ENCODE measurements at regions not wholly inside any gene's neighbourhood (a gene's known extent, or its start where the extent isn't known, plus 50 kb on each side); places are given as distances from the start of the nearest gene placed in this dataset.

DNA sequence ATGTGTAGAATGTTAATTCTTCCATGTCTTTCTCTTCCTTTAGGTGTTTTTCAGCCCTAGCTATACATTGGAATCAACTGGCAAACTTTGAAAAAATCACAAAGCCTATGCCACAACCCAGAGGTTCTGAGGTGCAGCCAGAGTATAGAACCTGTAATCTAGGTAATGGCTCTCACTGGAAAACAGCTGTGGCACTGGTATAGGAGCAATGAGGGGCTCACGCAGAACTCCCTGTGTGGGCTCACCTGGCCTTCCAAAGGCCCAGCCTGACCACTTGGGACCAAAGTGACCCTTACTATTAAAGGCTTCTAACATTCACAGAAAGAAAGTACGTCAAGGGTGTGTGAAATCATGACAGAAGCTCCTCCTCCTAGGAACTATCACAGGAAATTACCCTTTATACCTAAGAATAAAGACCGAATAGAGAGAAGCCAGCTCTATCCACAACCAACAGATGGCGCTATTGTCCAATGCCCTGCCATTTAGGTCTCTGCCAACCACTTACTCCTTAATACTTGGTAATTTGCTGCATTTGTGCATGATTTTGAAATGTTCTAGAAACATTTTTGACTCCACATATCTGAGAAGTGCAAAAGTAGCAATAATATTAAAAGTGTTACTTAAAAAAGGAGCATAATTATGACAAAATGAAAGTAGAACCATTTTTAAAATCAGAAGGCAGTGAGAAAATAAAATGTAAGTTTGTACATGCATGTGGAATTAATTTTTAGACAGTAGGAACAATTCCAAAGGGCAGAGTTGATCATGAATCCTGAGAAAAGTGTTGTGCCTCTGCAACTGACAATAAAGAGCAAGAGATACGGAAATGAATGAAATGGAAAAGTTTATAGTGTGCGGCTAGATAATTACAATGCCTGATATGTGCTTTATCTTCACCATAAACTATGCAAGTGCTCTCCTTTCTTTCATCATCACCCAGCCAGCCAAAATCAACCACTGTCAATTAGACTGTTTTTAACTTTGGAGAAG, 93.1 kb upstream of the HAO2 start:
- peak; percentile 35 for DNase-seq (ENCODE audit: insufficient read length, low spot score, missing footprints)
- Histone ChIP-seq H3K4me2 (ENCODE audit: insufficient read depth, low read length) (peak overlapping the region; percentile 8), H4K20me1 (ENCODE audit: insufficient read depth, low read length) (no peaks in the 10 kb centered on the region), H3K4me1 (ENCODE audit: insufficient read depth, low read length) (peaks cover 23% of the 10 kb centered on the region), H2AFZ (ENCODE audit: low read length) (no peak overlapping the region), H3K27me3 (ENCODE audit: insufficient read depth, low read length) (peaks cover 10% of the 10 kb centered on the region), H3K27ac (ENCODE audit: low read depth, low read length) (no peak overlapping the region), H3K9me3 (ENCODE audit: low read depth, low read length) (no peaks in the 10 kb centered on the region), H3K4me3 (ENCODE audit: insufficient read depth, low read length) (no peak overlapping the region), H3K36me3 (ENCODE audit: insufficient read depth, low read length) (no peaks in the 10 kb centered on the region), H3K79me2 (ENCODE audit: insufficient read depth, low read length) (no peaks in the 10 kb centered on the region)
- TF ChIP-seq, protein P1, sequence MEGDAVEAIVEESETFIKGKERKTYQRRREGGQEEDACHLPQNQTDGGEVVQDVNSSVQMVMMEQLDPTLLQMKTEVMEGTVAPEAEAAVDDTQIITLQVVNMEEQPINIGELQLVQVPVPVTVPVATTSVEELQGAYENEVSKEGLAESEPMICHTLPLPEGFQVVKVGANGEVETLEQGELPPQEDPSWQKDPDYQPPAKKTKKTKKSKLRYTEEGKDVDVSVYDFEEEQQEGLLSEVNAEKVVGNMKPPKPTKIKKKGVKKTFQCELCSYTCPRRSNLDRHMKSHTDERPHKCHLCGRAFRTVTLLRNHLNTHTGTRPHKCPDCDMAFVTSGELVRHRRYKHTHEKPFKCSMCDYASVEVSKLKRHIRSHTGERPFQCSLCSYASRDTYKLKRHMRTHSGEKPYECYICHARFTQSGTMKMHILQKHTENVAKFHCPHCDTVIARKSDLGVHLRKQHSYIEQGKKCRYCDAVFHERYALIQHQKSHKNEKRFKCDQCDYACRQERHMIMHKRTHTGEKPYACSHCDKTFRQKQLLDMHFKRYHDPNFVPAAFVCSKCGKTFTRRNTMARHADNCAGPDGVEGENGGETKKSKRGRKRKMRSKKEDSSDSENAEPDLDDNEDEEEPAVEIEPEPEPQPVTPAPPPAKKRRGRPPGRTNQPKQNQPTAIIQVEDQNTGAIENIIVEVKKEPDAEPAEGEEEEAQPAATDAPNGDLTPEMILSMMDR (IDR thresholded peaks at IDR 0.05; ENCODE audit: extremely low read depth, low read depth, low read length) = peak; percentile 99

DNA sequence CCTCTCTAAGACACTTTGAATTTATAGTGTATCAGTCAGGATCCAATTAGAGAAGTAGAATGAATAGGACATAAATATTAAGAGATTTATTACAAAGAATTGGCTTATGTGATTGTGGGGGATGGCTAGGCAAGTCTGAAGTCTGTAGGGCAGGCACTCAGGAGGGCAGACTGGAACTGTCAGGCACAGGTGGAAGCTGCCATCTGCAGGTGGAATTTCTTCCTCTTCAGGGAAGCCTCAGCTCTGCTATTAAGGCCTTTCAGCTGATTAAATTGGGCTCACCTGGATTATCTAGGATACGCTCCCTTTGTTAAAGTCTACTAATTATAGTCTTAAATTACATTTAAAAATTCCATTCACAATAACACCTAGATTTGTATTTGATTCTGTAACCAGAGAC, 92.0 kb upstream of the HAO2 start:
- no peak overlapping the region for H3K4me3 ChIP-seq (ENCODE audit: insufficient read depth, low read length)
- no peaks in the 10 kb centered on the region for H3K79me2 ChIP-seq (ENCODE audit: insufficient read depth, low read length)
- no peaks in the 10 kb centered on the region for H3K36me3 ChIP-seq (ENCODE audit: insufficient read depth, low read length)
- H3K27me3 ChIP-seq (ENCODE audit: insufficient read depth, low read length) = peaks cover 10% of the 10 kb centered on the region
- no peaks in the 10 kb centered on the region for H3K9me3 ChIP-seq (ENCODE audit: low read depth, low read length)
- no peak overlapping the region for H3K4me2 ChIP-seq (ENCODE audit: insufficient read depth, low read length)
- DNase-seq (ENCODE audit: insufficient read length, low spot score, missing footprints) = no peak
- H2AFZ ChIP-seq (ENCODE audit: low read length) = no peak overlapping the region
- TF ChIP-seq, protein P1 (IDR thresholded peaks at IDR 0.05; ENCODE audit: extremely low read depth, low read depth, low read length) = no peak
- H3K4me1 ChIP-seq (ENCODE audit: insufficient read depth, low read length) = peaks cover 23% of the 10 kb centered on the region
- no peaks in the 10 kb centered on the region for H4K20me1 ChIP-seq (ENCODE audit: insufficient read depth, low read length)
- H3K27ac ChIP-seq (ENCODE audit: low read depth, low read length) = no peak overlapping the region

DNA sequence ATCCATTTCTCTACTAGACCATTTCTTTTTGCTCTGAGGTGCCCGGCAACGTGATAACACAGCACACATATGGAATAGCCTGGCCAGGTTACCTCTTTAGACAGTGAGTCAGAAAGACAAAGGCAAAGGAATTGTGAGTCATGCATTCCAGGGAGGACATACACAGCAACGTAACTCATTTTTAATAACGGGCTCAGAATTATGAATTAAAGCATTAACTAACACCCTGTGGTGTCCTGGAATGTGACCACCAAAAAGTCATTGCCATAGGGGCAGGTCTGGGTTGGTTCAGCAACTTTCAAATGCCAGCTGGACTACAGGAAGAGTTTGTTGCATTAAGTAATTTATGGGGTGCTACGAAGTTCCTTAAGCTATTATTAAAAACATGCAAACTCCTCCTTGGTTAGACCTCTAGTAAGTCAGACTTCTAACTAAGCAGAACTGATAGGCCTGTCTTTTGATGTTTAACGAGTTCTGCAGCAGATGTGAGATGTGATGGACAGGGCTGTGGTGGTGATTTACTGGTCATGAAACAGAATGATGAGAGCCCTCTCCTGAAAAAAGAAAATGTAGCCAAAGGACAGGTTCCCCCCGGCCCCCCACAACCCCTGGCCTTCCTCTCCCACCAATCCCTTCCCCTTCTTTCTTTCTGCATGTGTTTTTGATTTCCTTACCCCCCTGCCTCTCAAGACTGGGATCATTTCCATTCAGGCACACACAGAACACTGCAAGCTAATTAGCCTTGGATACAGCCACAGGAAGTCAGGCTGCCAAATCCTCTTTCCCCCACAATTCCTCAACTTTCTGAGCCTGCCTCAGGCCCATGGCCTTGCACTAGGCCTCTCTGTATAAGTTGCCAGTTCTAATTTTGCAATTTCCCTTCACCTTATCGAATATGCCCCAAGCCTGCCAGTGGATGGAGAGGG, 88.9 kb upstream of the HAO2 start:
- peaks cover 23% of the 10 kb centered on the region for H3K4me1 ChIP-seq (ENCODE audit: insufficient read depth, low read length)
- H3K27ac ChIP-seq (ENCODE audit: low read depth, low read length) = no peak overlapping the region
- DNase-seq (ENCODE audit: insufficient read length, low spot score, missing footprints) = peak; percentile 36
- peak overlapping the region; percentile 51 for H2AFZ ChIP-seq (ENCODE audit: low read length)
- H3K4me2 ChIP-seq (ENCODE audit: insufficient read depth, low read length) = peak overlapping the region; percentile 53
- TF ChIP-seq, protein P1 (IDR thresholded peaks at IDR 0.05; ENCODE audit: extremely low read depth, low read depth, low read length) = no peak
- H3K4me3 ChIP-seq (ENCODE audit: insufficient read depth, low read length) = no peak overlapping the region
- H3K27me3 ChIP-seq (ENCODE audit: insufficient read depth, low read length) = no peaks in the 10 kb centered on the region
- H3K9me3 ChIP-seq (ENCODE audit: low read depth, low read length) = no peaks in the 10 kb centered on the region
- no peaks in the 10 kb centered on the region for H4K20me1 ChIP-seq (ENCODE audit: insufficient read depth, low read length)
- H3K36me3 ChIP-seq (ENCODE audit: insufficient read depth, low read length) = no peaks in the 10 kb centered on the region
- no peaks in the 10 kb centered on the region for H3K79me2 ChIP-seq (ENCODE audit: insufficient read depth, low read length)
